ENCODE measurements at regions not wholly inside any gene's neighbourhood (a gene's known extent, or its start where the extent isn't known, plus 50 kb on each side); places are given as distances from the start of the nearest gene placed in this dataset.

DNA sequence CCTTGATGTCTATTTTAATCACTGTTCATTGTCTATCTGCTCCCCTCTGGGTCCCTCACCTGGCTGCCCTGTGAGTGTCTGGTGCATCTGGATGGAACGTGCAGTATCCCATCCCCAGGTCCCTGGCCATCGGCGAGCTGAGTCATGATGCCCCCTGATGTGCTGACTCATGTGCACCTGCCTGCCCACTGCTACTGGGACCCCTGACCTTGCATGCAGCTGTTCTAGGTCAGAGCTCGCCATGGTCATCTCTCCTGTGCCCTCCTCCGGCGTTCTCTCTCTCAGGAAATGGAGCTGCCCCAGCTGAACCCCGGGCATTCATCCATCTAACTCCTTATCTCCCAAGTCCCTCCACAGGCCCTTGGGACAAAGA lies 516.2 kb upstream of the HS6ST1 start:
- H3K4me3 Mint-ChIP-seq: no peak overlapping the region
- H3K27me3 Mint-ChIP-seq (ENCODE audit: insufficient read depth, low read depth): peaks cover 17% of the 10 kb centered on the region
- Histone ChIP-seq H4K20me1 (ENCODE audit: low read depth) (no peaks in the 10 kb centered on the region), H3K27me3 (no peaks in the 10 kb centered on the region), H3K9ac (no peak overlapping the region), H3K27ac (no peak overlapping the region), H3K79me2 (ENCODE audit: low read depth) (no peaks in the 10 kb centered on the region), H3K4me1 (peaks cover 16% of the 10 kb centered on the region), H3K9me3 (ENCODE audit: low read depth) (no peaks in the 10 kb centered on the region), H3K4me2 (no peak overlapping the region), H3K4me3 (no peak overlapping the region), H3K36me3 (no peaks in the 10 kb centered on the region), H2AFZ (replicated peaks) (no peak overlapping the region), H3F3A (ENCODE audit: low read depth) (no peaks in the 10 kb centered on the region)
- H3K36me3 Mint-ChIP-seq: no peaks in the 10 kb centered on the region
- TF ChIP-seq, protein P1, sequence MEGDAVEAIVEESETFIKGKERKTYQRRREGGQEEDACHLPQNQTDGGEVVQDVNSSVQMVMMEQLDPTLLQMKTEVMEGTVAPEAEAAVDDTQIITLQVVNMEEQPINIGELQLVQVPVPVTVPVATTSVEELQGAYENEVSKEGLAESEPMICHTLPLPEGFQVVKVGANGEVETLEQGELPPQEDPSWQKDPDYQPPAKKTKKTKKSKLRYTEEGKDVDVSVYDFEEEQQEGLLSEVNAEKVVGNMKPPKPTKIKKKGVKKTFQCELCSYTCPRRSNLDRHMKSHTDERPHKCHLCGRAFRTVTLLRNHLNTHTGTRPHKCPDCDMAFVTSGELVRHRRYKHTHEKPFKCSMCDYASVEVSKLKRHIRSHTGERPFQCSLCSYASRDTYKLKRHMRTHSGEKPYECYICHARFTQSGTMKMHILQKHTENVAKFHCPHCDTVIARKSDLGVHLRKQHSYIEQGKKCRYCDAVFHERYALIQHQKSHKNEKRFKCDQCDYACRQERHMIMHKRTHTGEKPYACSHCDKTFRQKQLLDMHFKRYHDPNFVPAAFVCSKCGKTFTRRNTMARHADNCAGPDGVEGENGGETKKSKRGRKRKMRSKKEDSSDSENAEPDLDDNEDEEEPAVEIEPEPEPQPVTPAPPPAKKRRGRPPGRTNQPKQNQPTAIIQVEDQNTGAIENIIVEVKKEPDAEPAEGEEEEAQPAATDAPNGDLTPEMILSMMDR (IDR thresholded peaks at IDR 0.05): no peak
- no peak for TF ChIP-seq EZH2 (IDR thresholded peaks at IDR 0.05)
- no peak for TF ChIP-seq EZH2phosphoT487 (IDR thresholded peaks at IDR 0.05)
- H3K27ac Mint-ChIP-seq: no peak overlapping the region
- H3K4me1 Mint-ChIP-seq: peaks cover 33% of the 10 kb centered on the region
- H3K9me3 Mint-ChIP-seq: no peaks in the 10 kb centered on the region
- DNase-seq (ENCODE audit: low spot score): no peak

DNA sequence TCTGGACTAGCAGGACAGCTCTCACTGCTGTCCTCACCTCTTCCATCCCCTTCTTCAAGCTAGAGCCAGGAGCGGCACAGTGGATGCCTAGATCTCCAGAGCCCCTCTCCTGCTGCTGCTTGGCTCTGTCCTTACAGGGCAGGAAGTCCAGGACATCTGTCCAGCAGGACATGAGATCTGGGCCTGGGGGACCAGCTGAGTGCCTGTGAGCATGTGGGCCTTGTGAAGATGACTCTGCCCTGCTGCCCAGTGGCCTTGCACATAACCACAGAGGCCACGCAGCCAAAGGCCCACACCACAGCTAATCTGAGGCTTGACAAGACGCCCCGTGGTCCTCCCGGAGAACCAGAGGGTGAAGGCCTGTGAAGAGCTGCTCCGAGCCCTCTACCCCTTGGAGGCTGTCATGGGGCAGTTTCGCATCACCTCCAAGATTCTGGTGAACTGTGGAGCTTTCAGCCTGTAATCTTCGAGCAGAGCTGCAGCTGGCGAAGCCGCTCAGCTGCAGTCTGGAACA lies 516.7 kb upstream of the HS6ST1 start:
- TF ChIP-seq, protein P1 (IDR thresholded peaks at IDR 0.05): no peak
- no peak for TF ChIP-seq EZH2phosphoT487 (IDR thresholded peaks at IDR 0.05)
- TF ChIP-seq EZH2 (IDR thresholded peaks at IDR 0.05): no peak
- Mint-ChIP-seq H3K9me3 (no peaks in the 10 kb centered on the region), H3K27me3 (ENCODE audit: insufficient read depth, low read depth) (peaks cover 22% of the 10 kb centered on the region), H3K36me3 (no peaks in the 10 kb centered on the region), H3K4me1 (peaks cover 33% of the 10 kb centered on the region), H3K4me3 (no peak overlapping the region), H3K27ac (no peak overlapping the region)
- no peak for DNase-seq (ENCODE audit: low spot score)
- H3K27me3 ChIP-seq: no peaks in the 10 kb centered on the region
- H3F3A ChIP-seq (ENCODE audit: low read depth): no peaks in the 10 kb centered on the region
- H4K20me1 ChIP-seq (ENCODE audit: low read depth): no peaks in the 10 kb centered on the region
- H3K36me3 ChIP-seq: no peaks in the 10 kb centered on the region
- no peak overlapping the region for H3K27ac ChIP-seq
- no peaks in the 10 kb centered on the region for H3K79me2 ChIP-seq (ENCODE audit: low read depth)
- peaks cover 16% of the 10 kb centered on the region for H3K4me1 ChIP-seq
- H2AFZ ChIP-seq (replicated peaks): no peak overlapping the region
- H3K9me3 ChIP-seq (ENCODE audit: low read depth): no peaks in the 10 kb centered on the region
- H3K4me2 ChIP-seq: no peak overlapping the region
- no peak overlapping the region for H3K9ac ChIP-seq
- no peak overlapping the region for H3K4me3 ChIP-seq

DNA sequence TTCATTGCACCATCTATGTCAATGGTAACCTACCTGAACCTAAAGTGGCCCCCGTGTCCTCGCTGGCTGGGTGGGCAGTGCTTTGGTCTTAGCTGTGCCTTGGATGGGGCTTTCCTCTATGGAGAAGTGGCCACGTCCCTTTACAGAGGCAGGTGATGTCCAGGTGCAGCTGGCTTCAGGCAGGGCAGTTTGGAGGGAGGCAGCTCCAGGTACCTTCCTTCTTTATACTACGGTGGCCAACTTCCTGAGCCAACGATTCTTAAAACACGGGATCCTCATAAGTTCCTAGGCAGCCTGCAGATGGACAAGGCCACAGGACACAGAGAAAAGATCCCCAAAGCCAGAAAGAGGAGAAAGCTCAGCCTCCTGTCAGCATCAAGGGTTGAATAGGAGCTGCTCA lies 517.3 kb upstream of the HS6ST1 start:
- Histone ChIP-seq H3K79me2 (ENCODE audit: low read depth) (no peaks in the 10 kb centered on the region), H3F3A (ENCODE audit: low read depth) (no peaks in the 10 kb centered on the region), H3K4me3 (no peak overlapping the region), H3K9me3 (ENCODE audit: low read depth) (no peaks in the 10 kb centered on the region), H3K4me2 (no peak overlapping the region), H3K27ac (no peak overlapping the region), H2AFZ (replicated peaks) (no peak overlapping the region), H3K9ac (no peak overlapping the region), H4K20me1 (ENCODE audit: low read depth) (no peaks in the 10 kb centered on the region), H3K4me1 (peaks cover 16% of the 10 kb centered on the region), H3K36me3 (no peaks in the 10 kb centered on the region), H3K27me3 (no peaks in the 10 kb centered on the region)
- no peaks in the 10 kb centered on the region for H3K36me3 Mint-ChIP-seq
- H3K27ac Mint-ChIP-seq: no peak overlapping the region
- peaks cover 37% of the 10 kb centered on the region for H3K4me1 Mint-ChIP-seq
- no peak for DNase-seq (ENCODE audit: low spot score)
- no peak overlapping the region for H3K4me3 Mint-ChIP-seq
- peaks cover 24% of the 10 kb centered on the region for H3K27me3 Mint-ChIP-seq (ENCODE audit: insufficient read depth, low read depth)
- TF ChIP-seq EZH2 (IDR thresholded peaks at IDR 0.05) (no peak), EZH2phosphoT487 (IDR thresholded peaks at IDR 0.05) (no peak)
- TF ChIP-seq, protein P1 (IDR thresholded peaks at IDR 0.05): no peak
- no peaks in the 10 kb centered on the region for H3K9me3 Mint-ChIP-seq

All from neural progenitor cell (in vitro differentiated cells).